Astrocyte of the cerebellum (primary cell): ENCODE measurements at regions not wholly inside any gene's neighbourhood (a gene's known extent, or its start where the extent isn't known, plus 50 kb on each side); places are given as distances from the start of the nearest gene placed in this dataset.

Experiments used
- DNase-seq: peaks from one replicate; pipeline ENCODE4 v3.0.0-alpha.2; 2011; ENCODE audit warnings: low read depth
- H3K4me3 ChIP-seq: 2 replicates; pipeline ENCODE4 v1.5.1; 2011; ENCODE audit warnings: mild to moderate bottlenecking, low read depth, low read length, moderate library complexity
- CTCF ChIP-seq: IDR thresholded peaks from 2 replicates; pipeline ENCODE4 v1.5.1; 2012; ENCODE audit warnings: low read length, low read depth, moderate library complexity, mild to moderate bottlenecking; ENCODE audit errors: missing control alignments
- in situ Hi-C: cut with HindIII; loops from 2 replicates; pipeline ENCODE4 v1.10.0; 2017; ENCODE audit warnings: low sequenced_read_pairs

GRCh38 chr13:104389691-104390090 lies 1323.5 kb upstream of the SLC10A2 start:
- DNase-seq = no peak
- no peak overlapping the region for H3K4me3 ChIP-seq
- in situ Hi-C loops = no loop called here
- TF ChIP-seq CTCF = no peak

GRCh38 chr13:104387510-104387909 lies 1321.3 kb upstream of the SLC10A2 start:
- DNase-seq = no peak
- no peak for TF ChIP-seq CTCF
- H3K4me3 ChIP-seq = no peak overlapping the region
- in situ Hi-C loops = no loop called here

- no peak overlapping the region for H3K4me3 ChIP-seq
- no peak for TF ChIP-seq CTCF
- peak; percentile 58 for DNase-seq
- in situ Hi-C loops = no loop called here
Observed at GRCh38 chr13:104385404-104385803, 1319.2 kb upstream of the SLC10A2 start.

- no peak for TF ChIP-seq CTCF
- in situ Hi-C loops = no loop called here
- H3K4me3 ChIP-seq = no peak overlapping the region
- DNase-seq = peak; percentile 8
Observed at GRCh38 chr13:104382951-104383350, 1316.7 kb upstream of the SLC10A2 start.

- in situ Hi-C loops = no loop called here
- no peak overlapping the region for H3K4me3 ChIP-seq
- no peak for TF ChIP-seq CTCF
- DNase-seq = no peak
Observed at GRCh38 chr13:104376588-104376987, 1310.4 kb upstream of the SLC10A2 start.

- no peak for DNase-seq
- no peak for TF ChIP-seq CTCF
- in situ Hi-C loops = no loop called here
- no peak overlapping the region for H3K4me3 ChIP-seq
Observed at GRCh38 chr13:104375614-104376013, 1309.4 kb upstream of the SLC10A2 start.
